IMR-90 (cell line): ENCODE measurements at regions not wholly inside any gene's neighbourhood (a gene's known extent, or its start where the extent isn't known, plus 50 kb on each side); places are given as distances from the start of the nearest gene placed in this dataset.

Source experiments
- ATAC-seq: fragments of 200-7000 bp; cut with Tn5 transposase; 2 replicates; pipeline ENCODE4 v1.9.1; 2020; ENCODE audit warnings: low read depth, mild to moderate bottlenecking, moderate library complexity
- BruUV-seq: library from RNA; stranded (reverse); fragments of 400-500 nt; replicated peaks from 2 replicates; lab custom pipeline; 2021; lab: Mats Ljungman, UMichigan
- CTCF ChIA-PET: fragments of 300-600 bp; formaldehyde crosslinking; extraction: SDS; loops from one replicate; lab custom pipeline; 2021; ENCODE audit warnings: antibody characterized with exemption; lab: Yijun Ruan, JAX
- POLR2A ChIA-PET: fragments of 300-600 bp; sonication (Branson Sonifier 250); formaldehyde crosslinking; loops from one replicate; lab custom pipeline; 2022; ENCODE audit warnings: antibody characterized with exemption; ENCODE audit not compliant: unreplicated experiment; lab: Charles Lee
- DNase-seq: peaks from one replicate; pipeline ENCODE4 v3.0.0; 2013
- H2AFZ ChIP-seq: replicated peaks from 2 replicates; pipeline ENCODE3; 2013; ENCODE audit warnings: low read length, mild to moderate bottlenecking; ENCODE audit not compliant: poor library complexity
- H2AK5ac ChIP-seq: 2 replicates; pipeline ENCODE4 v1.6.1; 2013; ENCODE audit warnings: low read depth, low read length, inconsistent platforms
- H2AK9ac ChIP-seq: replicated peaks from 2 replicates; pipeline ENCODE3; 2013; ENCODE audit warnings: mild to moderate bottlenecking, low read depth, low read length, moderate library complexity; ENCODE audit not compliant: poor library complexity
- H2BK120ac ChIP-seq: 2 replicates; pipeline ENCODE4 v1.6.1; 2013; ENCODE audit warnings: low read depth, low read length, inconsistent platforms
- H2BK15ac ChIP-seq: 3 replicates; pipeline ENCODE4 v1.6.1; 2013; ENCODE audit warnings: low read depth, low read length, inconsistent platforms
- H2BK20ac ChIP-seq: 2 replicates; pipeline ENCODE4 v1.6.1; 2013; ENCODE audit warnings: low read depth, mild to moderate bottlenecking, inconsistent platforms, low read length, moderate library complexity
- H2BK5ac ChIP-seq: 2 replicates; pipeline ENCODE4 v1.6.1; 2013; ENCODE audit warnings: mild to moderate bottlenecking, low read depth, low read length, inconsistent platforms; ENCODE audit not compliant: poor library complexity, severe bottlenecking
- H3K14ac ChIP-seq: replicated peaks from 2 replicates; pipeline ENCODE4 v1.6.1; 2013; ENCODE audit warnings: low read depth, low read length, inconsistent platforms
- H3K18ac ChIP-seq: 2 replicates; pipeline ENCODE4 v1.6.1; 2013; ENCODE audit warnings: low read depth, low read length, control low read depth
- H3K23ac ChIP-seq: 2 replicates; pipeline ENCODE4 v1.6.1; 2013; ENCODE audit warnings: low read depth, low read length, inconsistent platforms
- H3K27ac ChIP-seq: 2 replicates; pipeline ENCODE4 v1.5.1; 2013; ENCODE audit warnings: mild to moderate bottlenecking, control low read depth, low read length; ENCODE audit not compliant: insufficient read depth
- H3K27me3 ChIP-seq: 2 replicates; pipeline ENCODE4 v1.6.1; 2013; ENCODE audit warnings: low read length; ENCODE audit not compliant: control insufficient read depth, insufficient read depth
- H3K36me3 ChIP-seq: 2 replicates; pipeline ENCODE4 v1.6.1; 2013; ENCODE audit warnings: low read length, mixed read lengths; ENCODE audit not compliant: control insufficient read depth, insufficient read depth
- H3K4ac ChIP-seq: 2 replicates; pipeline ENCODE4 v1.6.1; 2013; ENCODE audit warnings: low read depth, low read length, inconsistent platforms
- H3K4me1 ChIP-seq: 2 replicates; pipeline ENCODE4 v1.6.1; 2013; ENCODE audit warnings: low read length, mixed read lengths; ENCODE audit not compliant: control insufficient read depth, insufficient read depth
- H3K4me2 ChIP-seq: 2 replicates; pipeline ENCODE4 v1.6.1; 2013; ENCODE audit warnings: low read depth, mild to moderate bottlenecking, control low read depth, low read length, moderate library complexity
- H3K4me3 ChIP-seq: 2 replicates; pipeline ENCODE4 v1.5.1; 2013; ENCODE audit warnings: low read depth, mild to moderate bottlenecking, control low read depth, low read length, moderate library complexity; ENCODE audit not compliant: insufficient read depth
- H3K56ac ChIP-seq: 2 replicates; pipeline ENCODE4 v1.6.1; 2013; ENCODE audit warnings: low read length, inconsistent platforms; ENCODE audit not compliant: insufficient read depth; ENCODE audit errors: extremely low read depth
- H3K79me1 ChIP-seq, 2 experiments: 2 replicates each; pipeline ENCODE4 v1.6.1; 2013; ENCODE audit warnings: low read length in 2 of 2, inconsistent platforms in 1 of 2, low read depth in 1 of 2
- H3K9ac ChIP-seq: 2 replicates; pipeline ENCODE4 v1.6.1; 2013; ENCODE audit warnings: low read depth, low read length, control low read depth
- H3K9me1 ChIP-seq: 2 replicates; pipeline ENCODE4 v1.6.1; 2013; ENCODE audit warnings: low read length, inconsistent platforms; ENCODE audit not compliant: insufficient read depth
- H3K9me3 ChIP-seq: 2 replicates; pipeline ENCODE4 v1.6.1; 2013; ENCODE audit warnings: low read length; ENCODE audit not compliant: control insufficient read depth, insufficient read depth
- H4K20me1 ChIP-seq: 2 replicates; pipeline ENCODE4 v1.6.1; 2013; ENCODE audit warnings: low read length, inconsistent platforms; ENCODE audit not compliant: insufficient read depth
- H4K5ac ChIP-seq: 2 replicates; pipeline ENCODE4 v1.6.1; 2013; ENCODE audit warnings: mild to moderate bottlenecking, low read depth, low read length, control low read depth
- H4K8ac ChIP-seq, 2 experiments: 2 replicates each; pipeline ENCODE4 v1.6.1; 2013; ENCODE audit warnings: low read depth in 2 of 2, low read length in 2 of 2, control low read depth in 1 of 2, inconsistent platforms in 1 of 2
- H4K91ac ChIP-seq: 2 replicates; pipeline ENCODE4 v1.6.1; 2013; ENCODE audit warnings: low read depth, low read length, inconsistent platforms; ENCODE audit not compliant: insufficient read depth
- BHLHE40 ChIP-seq: fragments of 150-350 bp; IDR thresholded peaks from 2 replicates; pipeline ENCODE4 v1.6.1; 2016; ENCODE audit warnings: mild to moderate bottlenecking, low read depth, low read length
- CEBPB ChIP-seq: IDR thresholded peaks from 2 replicates; pipeline ENCODE4 v1.6.1; 2012; ENCODE audit warnings: low read depth, low read length, improper control_type of control experiment
- CHD1 ChIP-seq: IDR thresholded peaks from 2 replicates; pipeline ENCODE4 v1.6.1; 2012; ENCODE audit warnings: low read depth, low read length, improper control_type of control experiment
- MAZ ChIP-seq: IDR thresholded peaks from 2 replicates; pipeline ENCODE4 v1.6.1; 2012; ENCODE audit warnings: low read depth, mild to moderate bottlenecking, low read length, improper control_type of control experiment, moderate library complexity, borderline replicate concordance
- POLR2A ChIP-seq: IDR thresholded peaks from 2 replicates; pipeline ENCODE4 v1.6.1; 2012; ENCODE audit warnings: mild to moderate bottlenecking, low read depth, low read length
- RFX5 ChIP-seq: IDR thresholded peaks from 2 replicates; pipeline ENCODE4 v1.8.0; 2012; ENCODE audit warnings: low read depth, mild to moderate bottlenecking, low read length, moderate library complexity
- WGBS, 2 experiments: methylation state at CpG; one replicate each; pipeline versions ENCODE4 v1.1.5 to v1.1.7; 2013; ENCODE audit warnings: missing lambda C conversion rate in 2 of 2; ENCODE audit not compliant: insufficient read length in 1 of 2; ENCODE audit errors: extremely low coverage in 2 of 2; 5-methylcytosine and 5-hydroxymethylcytosine counted together
- dilution Hi-C: fragments of 300-500 bp; cut with HindIII; formaldehyde crosslinking; loops from one replicate; pipeline ENCODE4 v1.14.3; 2018; ENCODE audit warnings: low sequenced_read_pairs; ENCODE audit not compliant: unreplicated experiment
- in situ Hi-C: fragments of 300-500 bp; cut with MboI; formaldehyde crosslinking; loops from 3 replicates; pipeline ENCODE4 v1.14.3; 2019; ENCODE audit warnings: low sequenced_read_pairs, inconsistent platforms, mixed read lengths
- intact Hi-C: fragments of 100-400 bp; cut with micrococcal nuclease; formaldehyde crosslinking; loops from 2 replicates; pipeline ENCODE4 v1.10.0; 2022
- TF ChIP-seq, protein P1 (sequence below): fragments of 150-350 bp; IDR thresholded peaks from 2 replicates; pipeline ENCODE4 v1.6.1; 2016; ENCODE audit warnings: low read depth, mild to moderate bottlenecking, low read length, moderate library complexity, borderline replicate concordance
- TF ChIP-seq, protein P2 (sequence below): fragments of 150-350 bp; IDR thresholded peaks from 2 replicates; pipeline ENCODE4 v1.6.1; 2017; ENCODE audit warnings: mild to moderate bottlenecking, antibody characterized with exemption, low read length, low read depth

DNA sequence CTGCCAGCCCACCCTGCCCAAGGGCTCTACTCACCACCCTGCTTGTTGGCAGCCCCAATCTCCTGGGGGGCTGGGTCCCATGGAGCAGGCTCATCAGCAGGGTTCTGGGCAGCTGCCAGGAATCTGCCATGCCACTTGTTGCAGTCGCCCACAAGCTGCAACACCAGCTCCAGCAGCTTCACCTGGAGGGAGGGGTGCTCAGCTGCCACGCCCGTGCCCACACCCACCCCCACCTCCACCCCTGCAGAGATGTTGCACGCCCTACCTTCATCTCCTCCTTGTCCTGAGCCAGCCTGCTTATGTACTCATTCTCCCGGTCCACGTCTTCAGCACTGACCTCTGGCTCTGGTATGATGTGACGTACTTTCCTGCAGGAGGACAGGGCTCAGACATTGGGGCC, 77.9 kb upstream of the C2CD4B start:
- TF ChIP-seq CHD1 = no peak
- TF ChIP-seq POLR2A = no peak
- TF ChIP-seq, protein P1, sequence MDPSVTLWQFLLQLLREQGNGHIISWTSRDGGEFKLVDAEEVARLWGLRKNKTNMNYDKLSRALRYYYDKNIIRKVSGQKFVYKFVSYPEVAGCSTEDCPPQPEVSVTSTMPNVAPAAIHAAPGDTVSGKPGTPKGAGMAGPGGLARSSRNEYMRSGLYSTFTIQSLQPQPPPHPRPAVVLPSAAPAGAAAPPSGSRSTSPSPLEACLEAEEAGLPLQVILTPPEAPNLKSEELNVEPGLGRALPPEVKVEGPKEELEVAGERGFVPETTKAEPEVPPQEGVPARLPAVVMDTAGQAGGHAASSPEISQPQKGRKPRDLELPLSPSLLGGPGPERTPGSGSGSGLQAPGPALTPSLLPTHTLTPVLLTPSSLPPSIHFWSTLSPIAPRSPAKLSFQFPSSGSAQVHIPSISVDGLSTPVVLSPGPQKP = no peak
- TF ChIP-seq RFX5 = no peak
- no peak for TF ChIP-seq CEBPB
- no peak for TF ChIP-seq MAZ
- TF ChIP-seq, protein P2, sequence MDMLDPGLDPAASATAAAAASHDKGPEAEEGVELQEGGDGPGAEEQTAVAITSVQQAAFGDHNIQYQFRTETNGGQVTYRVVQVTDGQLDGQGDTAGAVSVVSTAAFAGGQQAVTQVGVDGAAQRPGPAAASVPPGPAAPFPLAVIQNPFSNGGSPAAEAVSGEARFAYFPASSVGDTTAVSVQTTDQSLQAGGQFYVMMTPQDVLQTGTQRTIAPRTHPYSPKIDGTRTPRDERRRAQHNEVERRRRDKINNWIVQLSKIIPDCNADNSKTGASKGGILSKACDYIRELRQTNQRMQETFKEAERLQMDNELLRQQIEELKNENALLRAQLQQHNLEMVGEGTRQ = no peak
- no peak for TF ChIP-seq BHLHE40
- POLR2A ChIA-PET = no interaction called here
- dilution Hi-C loops = no loop called here

More for the DNA sequence above, 77.9 kb upstream of the C2CD4B start:
- Histone ChIP-seq H3K56ac (no peak overlapping the region), H3K4me3 (no peak overlapping the region), H3K27me3 (peaks cover 8% of the 10 kb centered on the region), H3K14ac (no peak overlapping the region), H4K91ac (no peak overlapping the region), H2AK5ac (no peak overlapping the region), H3K79me1 (no peaks in the 10 kb centered on the region), H2AFZ (no peak overlapping the region), H3K27ac (no peak overlapping the region), H2BK5ac (no peak overlapping the region), H3K9ac (no peak overlapping the region), H2AK9ac (no peak overlapping the region), H2BK20ac (no peak overlapping the region), H3K4ac (no peak overlapping the region), H3K4me2 (no peak overlapping the region), H3K9me3 (peaks cover 3% of the 10 kb centered on the region; the same call in 1 of the 2 replicates), H3K18ac (no peak overlapping the region), H3K4me1 (no peaks in the 10 kb centered on the region), H3K36me3 (no peaks in the 10 kb centered on the region), H4K8ac (no peak overlapping the region), H2BK15ac (no peak overlapping the region), H4K20me1 (no peaks in the 10 kb centered on the region), H2BK120ac (no peak overlapping the region), H4K5ac (no peak overlapping the region), H3K23ac (no peak overlapping the region), H3K9me1 (no peaks in the 10 kb centered on the region)
- intact Hi-C loops = no loop called here
- CTCF ChIA-PET = no interaction called here
- WGBS, 2 experiments = no CpG with 5 or more reads among the region's 7 CpGs
- in situ Hi-C loops = no loop called here
- BruUV-seq = no TSS peak
- DNase-seq (no peak), ATAC-seq (no peak)
